Vagina (tissue), 2 donors: ENCODE measurements at regions not wholly inside any gene's neighbourhood (a gene's known extent, or its start where the extent isn't known, plus 50 kb on each side); places are given as distances from the start of the nearest gene placed in this dataset.

Source experiments
- DNase-seq, 2 donors: peaks; one replicate each; pipeline ENCODE4 v3.0.0-alpha.2; 2017; ENCODE audit errors: extremely low spot score in 2 of 2
- H3K27ac ChIP-seq: fragments of 200-600 bp; sonication (generic); one replicate; pipeline ENCODE4 v1.5.1; 2019
- H3K27me3 ChIP-seq: fragments of 200-600 bp; sonication (generic); one replicate; pipeline ENCODE4 v1.5.1; 2019
- H3K36me3 ChIP-seq, 2 donors: fragments of 200-600 bp; sonication (generic); one replicate each; pipeline ENCODE4 v1.5.1; 2017 to 2019
- H3K4me1 ChIP-seq: fragments of 200-600 bp; sonication (generic); one replicate; pipeline ENCODE4 v1.5.1; 2019
- H3K4me3 ChIP-seq, 2 donors: fragments of 200-600 bp; sonication (generic); 1 replicate in 1 of 2; 2 replicates in 1 of 2; pipeline ENCODE4 v1.5.1; 2016 to 2019
- H3K9me3 ChIP-seq: fragments of 200-600 bp; sonication (generic); one replicate; pipeline ENCODE4 v1.5.1; 2019
- CTCF ChIP-seq, 3 experiments: fragments of 450-650 bp in 2 of 3; fragments of 200-600 bp in 1 of 3; sonication (generic) in 1 of 3; IDR thresholded peaks; one replicate each; pipeline ENCODE4 v1.5.1; 2017 to 2019; ENCODE audit warnings: antibody characterized with exemption in 3 of 3, mild to moderate bottlenecking in 2 of 3, moderate library complexity in 2 of 3
- POLR2A ChIP-seq, 2 donors: fragments of 450-650 bp; IDR thresholded peaks; one replicate each; pipeline ENCODE4 v1.6.1; 2017; ENCODE audit warnings: antibody characterized with exemption in 2 of 2, mild to moderate bottlenecking in 2 of 2, moderate library complexity in 2 of 2
- POLR2AphosphoS5 ChIP-seq, 2 donors: sonication (generic); formaldehyde crosslinking; IDR thresholded peaks; one replicate each; pipeline ENCODE4 v1.9.0; 2017; ENCODE audit warnings: antibody characterized with exemption in 2 of 2, mild to moderate bottlenecking in 2 of 2, low read depth in 1 of 2; ENCODE audit not compliant: insufficient read depth in 1 of 2
- intact Hi-C: fragments of 100-400 bp; cut with DNase I; formaldehyde crosslinking; loops from one replicate; pipeline ENCODE4 v1.15.1; 2023

- intact Hi-C loops = no loop called here
- Histone ChIP-seq H3K36me3 (no peaks in the 10 kb centered on the region), H3K27me3 (no peaks in the 10 kb centered on the region), H3K27ac (no peak overlapping the region), H3K4me1 (no peaks in the 10 kb centered on the region), H3K9me3 (no peaks in the 10 kb centered on the region), H3K4me3 (no peak overlapping the region)
- TF ChIP-seq CTCF (IDR thresholded peaks at IDR 0.05) (no peak), POLR2AphosphoS5 (IDR thresholded peaks at IDR 0.05; ENCODE audit: insufficient read depth in 1 of 2, low read depth in 1 of 2) (no peak), POLR2A (IDR thresholded peaks at IDR 0.05) (no peak)
- DNase-seq = no peak
Measured at GRCh38 chr2:34403512-34403911, 804.4 kb upstream of the FAM98A start.

- no peak overlapping the region for H3K4me3 ChIP-seq
- intact Hi-C loops = no loop called here
- no peaks in the 10 kb centered on the region for H3K27me3 ChIP-seq
- H3K36me3 ChIP-seq = no peaks in the 10 kb centered on the region
- H3K4me1 ChIP-seq = no peaks in the 10 kb centered on the region
- TF ChIP-seq POLR2A (IDR thresholded peaks at IDR 0.05) (no peak), CTCF (IDR thresholded peaks at IDR 0.05) (no peak), POLR2AphosphoS5 (IDR thresholded peaks at IDR 0.05; ENCODE audit: insufficient read depth in 1 of 2, low read depth in 1 of 2) (no peak)
- no peaks in the 10 kb centered on the region for H3K9me3 ChIP-seq
- no peak overlapping the region for H3K27ac ChIP-seq
- no peak for DNase-seq
Measured at GRCh38 chr2:34402376-34402775, 803.3 kb upstream of the FAM98A start.

- Histone ChIP-seq H3K9me3 (no peaks in the 10 kb centered on the region), H3K36me3 (no peaks in the 10 kb centered on the region), H3K4me1 (no peaks in the 10 kb centered on the region), H3K27ac (no peak overlapping the region), H3K4me3 (no peak overlapping the region), H3K27me3 (no peaks in the 10 kb centered on the region)
- intact Hi-C loops = no loop called here
- DNase-seq = no peak
- TF ChIP-seq POLR2AphosphoS5 (IDR thresholded peaks at IDR 0.05; ENCODE audit: insufficient read depth in 1 of 2, low read depth in 1 of 2) = no peak
Measured at GRCh38 chr2:34401186-34401585, 802.1 kb upstream of the FAM98A start.

GRCh38 chr2:34388446-34388845, 789.3 kb upstream of the FAM98A start:
- H3K4me1 ChIP-seq = no peaks in the 10 kb centered on the region
- TF ChIP-seq CTCF (IDR thresholded peaks at IDR 0.05) = no peak
- no peak for TF ChIP-seq POLR2AphosphoS5 (IDR thresholded peaks at IDR 0.05; ENCODE audit: insufficient read depth in 1 of 2, low read depth in 1 of 2)
- no peak for TF ChIP-seq POLR2A (IDR thresholded peaks at IDR 0.05)
- no peak for DNase-seq
- H3K27ac ChIP-seq = no peak overlapping the region
- H3K4me3 ChIP-seq = no peak overlapping the region
- no peaks in the 10 kb centered on the region for H3K36me3 ChIP-seq
- no peaks in the 10 kb centered on the region for H3K9me3 ChIP-seq
- H3K27me3 ChIP-seq = no peaks in the 10 kb centered on the region
- intact Hi-C loops = no loop called here

- no peaks in the 10 kb centered on the region for H3K4me1 ChIP-seq
- no peaks in the 10 kb centered on the region for H3K27me3 ChIP-seq
- H3K9me3 ChIP-seq = no peaks in the 10 kb centered on the region
- H3K4me3 ChIP-seq = no peak overlapping the region
- intact Hi-C loops = no loop called here
- no peak overlapping the region for H3K27ac ChIP-seq
- TF ChIP-seq POLR2A (IDR thresholded peaks at IDR 0.05) (no peak), CTCF (IDR thresholded peaks at IDR 0.05) (no peak), POLR2AphosphoS5 (IDR thresholded peaks at IDR 0.05; ENCODE audit: insufficient read depth in 1 of 2, low read depth in 1 of 2) (no peak)
- no peak for DNase-seq
- H3K36me3 ChIP-seq = no peaks in the 10 kb centered on the region
Measured at GRCh38 chr2:34387536-34387935, 788.4 kb upstream of the FAM98A start.

GRCh38 chr2:34379586-34379985, 780.5 kb upstream of the FAM98A start:
- intact Hi-C loops = no loop called here
- H3K36me3 ChIP-seq = no peaks in the 10 kb centered on the region
- no peak for DNase-seq
- no peaks in the 10 kb centered on the region for H3K4me1 ChIP-seq
- no peak overlapping the region for H3K4me3 ChIP-seq
- no peaks in the 10 kb centered on the region for H3K27me3 ChIP-seq
- H3K9me3 ChIP-seq = no peaks in the 10 kb centered on the region
- no peak overlapping the region for H3K27ac ChIP-seq
- no peak for TF ChIP-seq POLR2AphosphoS5 (IDR thresholded peaks at IDR 0.05; ENCODE audit: insufficient read depth in 1 of 2, low read depth in 1 of 2)
- TF ChIP-seq CTCF (IDR thresholded peaks at IDR 0.05) = no peak
- TF ChIP-seq POLR2A (IDR thresholded peaks at IDR 0.05) = no peak
